ENCODE measurements at regions not wholly inside any gene's neighbourhood (a gene's known extent, or its start where the extent isn't known, plus 50 kb on each side); places are given as distances from the start of the nearest gene placed in this dataset.

GRCh38 chr6:93183531-93183972 is 235.8 kb downstream of the EPHA7 start:
- H3K4me2 ChIP-seq (ENCODE audit: control insufficient read depth, insufficient read depth), result no peak overlapping the region
- ATAC-seq (no peak), FAIRE-seq (no peak), DNase-seq (ENCODE audit: low read depth, low spot score) (no peak)
- H4K20me1 ChIP-seq (ENCODE audit: control insufficient read depth, insufficient read depth), result no peaks in the 10 kb centered on the region
- ChIA-PET POLR2A (no interaction called here), RAD21 (ENCODE audit: unreplicated experiment) (interaction anchor here (0.6 to 1.1 kb wide), 2 partner anchors 36 to 41 kb away, joined by 3 read pairs; no protein-coding TSS in a partner anchor), SMC1A (ENCODE audit: uncharacterized antibody, unreplicated experiment) (interaction anchor here (0.6 to 2.0 kb wide), 3 partner anchors 17 to 56 kb away, joined by 3 to 4 read pairs (median 4); no protein-coding TSS in a partner anchor), CTCF (no interaction called here)
- no peak overlapping the region for H3K4me3 ChIP-seq
- H3K9ac ChIP-seq (ENCODE audit: control insufficient read depth, insufficient read depth, low read length), result no peak overlapping the region
- H3K36me3 ChIP-seq (ENCODE audit: control insufficient read depth in 2 of 2, insufficient read depth in 2 of 2, low read length in 1 of 2), result no peaks in the 10 kb centered on the region
- no peak overlapping the region for H3K27ac ChIP-seq (ENCODE audit: control insufficient read depth, insufficient read depth)
- H3K9me3 ChIP-seq (replicated peaks; ENCODE audit: control insufficient read depth, insufficient read depth, low read length), result no peaks in the 10 kb centered on the region
- in situ Hi-C loops (cut with MboI), result no loop called here
- no peaks in the 10 kb centered on the region for H3K4me1 ChIP-seq (ENCODE audit: control insufficient read depth, insufficient read depth, low read length)
- H3K79me2 ChIP-seq (ENCODE audit: control insufficient read depth, insufficient read depth, low read length), result no peaks in the 10 kb centered on the region
- TF ChIP-seq PAX8 (IDR thresholded peaks at IDR 0.05) (no peak), ZNF384 (IDR thresholded peaks at IDR 0.05; ENCODE audit: borderline replicate concordance, low read depth, low read length) (no peak), CREB1 (IDR thresholded peaks at IDR 0.05; ENCODE audit: low read depth) (no peak), TCF7 (IDR thresholded peaks at IDR 0.05; ENCODE audit: borderline replicate concordance) (no peak), ZSCAN29 (IDR thresholded peaks at IDR 0.05) (no peak), RBBP5 (conservative IDR thresholded peaks at IDR 0.05) (no peak), ETV6 (conservative IDR thresholded peaks at IDR 0.05 in 1 of 2, IDR thresholded peaks at IDR 0.05 in 1 of 2; ENCODE audit: borderline replicate concordance in 1 of 2, low read depth in 1 of 2) (no peak), NR2C1 (IDR thresholded peaks at IDR 0.05) (no peak), REST (IDR thresholded peaks at IDR 0.05; ENCODE audit: low read depth, low read length) (no peak), MEF2A (IDR thresholded peaks at IDR 0.05; ENCODE audit: insufficient read depth, low read depth, low read length) (no peak)
- intact Hi-C loops (cut with micrococcal nuclease; ENCODE audit: unreplicated experiment), result no loop called here
- BruUV-seq (replicated peaks), result no TSS peak
- 25% methylated on average over 3 of the region's 3 CpGs for WGBS (ENCODE audit: insufficient coverage, insufficient replicate concordance, low lambda C conversion rate, missing lambda C conversion rate)
- H2AFZ ChIP-seq (ENCODE audit: control insufficient read depth, low read depth, low read length), result no peak overlapping the region
- H3K27me3 ChIP-seq (replicated peaks in 1 of 2; ENCODE audit: control insufficient read depth in 2 of 2, insufficient read depth in 2 of 2, low read length in 1 of 2), result no peaks in the 10 kb centered on the region

All from GM12878 (cell line).